ENCODE measurements at regions not wholly inside any gene's neighbourhood (a gene's known extent, or its start where the extent isn't known, plus 50 kb on each side); places are given as distances from the start of the nearest gene placed in this dataset.

DNA sequence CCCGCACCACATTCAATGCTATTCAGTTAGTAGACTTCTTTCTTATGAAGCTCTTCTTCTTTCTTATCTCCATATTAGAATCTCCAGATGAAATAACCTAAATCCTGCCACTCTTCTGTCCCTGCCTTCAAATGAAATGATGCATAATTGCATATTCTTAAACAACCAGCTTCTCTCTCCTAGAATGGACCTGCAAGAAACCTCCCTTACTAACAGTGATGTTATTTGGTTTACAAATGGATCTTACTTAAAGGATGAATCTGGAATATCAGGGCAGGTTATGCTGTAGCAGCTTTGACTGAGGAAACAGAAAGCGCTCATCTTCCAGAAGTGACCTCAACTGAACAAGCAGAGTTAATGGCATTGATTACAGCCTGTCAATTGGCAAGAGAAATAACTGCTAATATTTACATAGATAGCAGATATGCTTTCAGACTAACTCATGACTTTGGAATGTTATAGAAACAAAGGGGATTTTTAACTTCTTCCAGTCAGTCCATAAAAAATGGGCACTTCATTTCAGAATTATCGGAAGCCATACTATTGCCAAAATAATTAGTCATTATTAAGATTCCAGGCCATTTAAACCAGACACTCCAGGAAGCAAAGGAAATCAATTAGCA, 755.7 kb upstream of the HS6ST1 start:
- TF ChIP-seq, protein P1, sequence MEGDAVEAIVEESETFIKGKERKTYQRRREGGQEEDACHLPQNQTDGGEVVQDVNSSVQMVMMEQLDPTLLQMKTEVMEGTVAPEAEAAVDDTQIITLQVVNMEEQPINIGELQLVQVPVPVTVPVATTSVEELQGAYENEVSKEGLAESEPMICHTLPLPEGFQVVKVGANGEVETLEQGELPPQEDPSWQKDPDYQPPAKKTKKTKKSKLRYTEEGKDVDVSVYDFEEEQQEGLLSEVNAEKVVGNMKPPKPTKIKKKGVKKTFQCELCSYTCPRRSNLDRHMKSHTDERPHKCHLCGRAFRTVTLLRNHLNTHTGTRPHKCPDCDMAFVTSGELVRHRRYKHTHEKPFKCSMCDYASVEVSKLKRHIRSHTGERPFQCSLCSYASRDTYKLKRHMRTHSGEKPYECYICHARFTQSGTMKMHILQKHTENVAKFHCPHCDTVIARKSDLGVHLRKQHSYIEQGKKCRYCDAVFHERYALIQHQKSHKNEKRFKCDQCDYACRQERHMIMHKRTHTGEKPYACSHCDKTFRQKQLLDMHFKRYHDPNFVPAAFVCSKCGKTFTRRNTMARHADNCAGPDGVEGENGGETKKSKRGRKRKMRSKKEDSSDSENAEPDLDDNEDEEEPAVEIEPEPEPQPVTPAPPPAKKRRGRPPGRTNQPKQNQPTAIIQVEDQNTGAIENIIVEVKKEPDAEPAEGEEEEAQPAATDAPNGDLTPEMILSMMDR (IDR thresholded peaks at IDR 0.05), result no peak
- no peak for TF ChIP-seq EP300 (IDR thresholded peaks at IDR 0.05)
- TF ChIP-seq POLR2A (IDR thresholded peaks at IDR 0.05), result no peak
- WGBS, 2 donors, result 67 to 74% methylated on average over 3 of the region's 3 CpGs
- no peak overlapping the region for H3K27ac ChIP-seq

DNA sequence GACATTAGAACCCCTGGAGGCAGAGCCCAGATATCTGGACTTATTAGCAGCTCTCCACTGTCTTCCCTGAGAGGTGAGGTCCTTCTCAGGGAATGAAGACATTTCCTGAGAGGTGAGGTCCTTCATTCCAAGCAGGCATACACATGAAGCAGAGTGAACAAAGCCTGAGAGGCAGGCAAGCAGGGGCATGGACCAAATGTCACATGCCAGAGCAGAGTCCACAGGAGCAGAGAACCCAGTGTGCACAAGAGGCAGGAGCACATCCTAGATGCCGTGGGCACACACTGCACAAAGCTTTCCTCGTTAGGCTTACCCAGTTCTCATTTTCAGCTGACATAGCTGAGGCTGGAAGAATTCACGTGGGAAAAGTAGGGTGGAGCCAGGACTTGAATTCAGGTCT, 759.9 kb upstream of the HS6ST1 start:
- TF ChIP-seq EP300 (IDR thresholded peaks at IDR 0.05) (no peak), POLR2A (IDR thresholded peaks at IDR 0.05) (no peak)
- TF ChIP-seq, protein P1 (IDR thresholded peaks at IDR 0.05), result no peak
- Histone ChIP-seq H3K36me3 (no peaks in the 10 kb centered on the region), H3K27me3 (no peaks in the 10 kb centered on the region), H3K4me3 (no peak overlapping the region), H3K27ac (no peak overlapping the region), H3K4me1 (no peaks in the 10 kb centered on the region), H3K9me3 (no peaks in the 10 kb centered on the region)
- 85 to 86% methylated on average over 3 of the region's 3 CpGs for WGBS, 2 donors
- no peak for DNase-seq (ENCODE audit: low spot score in 2 of 2)

More for the DNA sequence above, 755.7 kb upstream of the HS6ST1 start:
- Histone ChIP-seq H3K9me3 (no peaks in the 10 kb centered on the region), H3K36me3 (no peaks in the 10 kb centered on the region), H3K4me1 (no peaks in the 10 kb centered on the region), H3K27me3 (no peaks in the 10 kb centered on the region), H3K4me3 (no peak overlapping the region)
- DNase-seq (ENCODE audit: low spot score in 2 of 2), result no peak

DNA sequence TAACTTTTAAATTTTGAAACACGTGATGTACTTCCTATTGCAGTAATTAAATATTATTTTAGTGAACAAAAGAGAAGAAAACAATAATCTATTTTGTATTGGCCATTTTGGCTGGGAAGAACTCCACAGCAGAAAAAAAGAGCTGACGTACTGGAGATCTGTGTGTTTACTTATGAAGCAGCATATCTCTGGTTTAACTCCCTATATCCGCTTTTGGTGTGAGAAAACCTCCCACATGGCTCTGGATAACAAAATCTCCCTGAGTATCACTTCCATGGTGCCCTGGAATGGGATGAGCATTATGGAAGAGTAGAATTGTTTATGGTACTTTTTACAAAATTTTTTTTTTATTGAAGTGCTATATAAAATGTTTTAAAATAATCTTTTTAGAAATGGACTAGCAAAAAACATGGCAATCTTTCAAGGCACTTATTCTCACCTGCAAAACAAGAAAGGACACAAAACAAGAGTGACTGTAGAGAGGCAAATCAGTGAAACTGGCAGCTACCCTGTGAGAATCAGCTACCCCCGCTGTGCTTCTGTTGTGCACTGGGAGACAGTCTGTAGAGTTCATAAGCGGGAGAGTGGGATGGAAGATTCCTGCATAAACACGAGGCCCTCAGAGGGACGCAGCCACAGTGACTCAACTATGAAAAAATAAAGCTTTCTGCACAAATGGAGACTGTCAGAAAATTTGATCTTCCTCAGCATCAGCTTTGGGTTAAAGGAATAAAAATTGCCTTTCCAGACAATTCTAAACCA, 762.2 kb upstream of the HS6ST1 start:
- DNase-seq (ENCODE audit: low spot score in 2 of 2), result no peak
- TF ChIP-seq, protein P1 (IDR thresholded peaks at IDR 0.05), result no peak
- TF ChIP-seq EP300 (IDR thresholded peaks at IDR 0.05), result no peak
- no peak for TF ChIP-seq POLR2A (IDR thresholded peaks at IDR 0.05)
- Histone ChIP-seq H3K27ac (peak overlapping the region in 1 of 4 donors; percentile 3), H3K4me3 (no peak overlapping the region), H3K27me3 (no peaks in the 10 kb centered on the region), H3K36me3 (no peaks in the 10 kb centered on the region), H3K4me1 (no peaks in the 10 kb centered on the region), H3K9me3 (no peaks in the 10 kb centered on the region)
- 21 to 28% methylated on average over 7 of the region's 7 CpGs for whole genome bisulfite sequencing, 2 donors

DNA sequence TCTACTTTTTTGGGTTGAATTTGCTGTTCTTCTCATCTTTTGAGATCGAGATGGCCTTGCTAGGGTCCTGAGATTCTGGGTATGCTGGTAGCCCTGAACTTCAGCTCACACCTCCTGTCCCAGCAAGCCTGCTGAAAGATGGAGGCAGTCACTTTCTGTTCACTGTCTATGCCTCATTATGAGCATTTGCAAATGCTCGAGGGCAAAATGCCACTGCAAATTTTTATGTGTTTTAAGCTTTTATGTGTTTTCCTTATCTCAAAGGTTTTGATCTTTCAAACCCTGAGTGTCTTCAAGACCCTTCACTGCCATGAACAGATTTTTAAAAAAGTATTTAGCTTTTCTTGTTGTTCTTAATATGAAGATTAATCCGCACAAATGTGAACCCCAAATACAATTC, 766.7 kb upstream of the HS6ST1 start:
- H3K9me3 ChIP-seq, result no peaks in the 10 kb centered on the region
- no peak overlapping the region for H3K27ac ChIP-seq
- 83 to 87% methylated on average over 3 of the region's 3 CpGs for WGBS, 2 donors
- H3K4me1 ChIP-seq, result no peaks in the 10 kb centered on the region
- H3K4me3 ChIP-seq, result no peak overlapping the region
- H3K36me3 ChIP-seq, result no peaks in the 10 kb centered on the region
- no peak for DNase-seq (ENCODE audit: low spot score in 2 of 2)
- H3K27me3 ChIP-seq, result no peaks in the 10 kb centered on the region
- TF ChIP-seq EP300 (IDR thresholded peaks at IDR 0.05), result no peak
- TF ChIP-seq, protein P1 (IDR thresholded peaks at IDR 0.05), result no peak
- TF ChIP-seq POLR2A (IDR thresholded peaks at IDR 0.05), result no peak

DNA sequence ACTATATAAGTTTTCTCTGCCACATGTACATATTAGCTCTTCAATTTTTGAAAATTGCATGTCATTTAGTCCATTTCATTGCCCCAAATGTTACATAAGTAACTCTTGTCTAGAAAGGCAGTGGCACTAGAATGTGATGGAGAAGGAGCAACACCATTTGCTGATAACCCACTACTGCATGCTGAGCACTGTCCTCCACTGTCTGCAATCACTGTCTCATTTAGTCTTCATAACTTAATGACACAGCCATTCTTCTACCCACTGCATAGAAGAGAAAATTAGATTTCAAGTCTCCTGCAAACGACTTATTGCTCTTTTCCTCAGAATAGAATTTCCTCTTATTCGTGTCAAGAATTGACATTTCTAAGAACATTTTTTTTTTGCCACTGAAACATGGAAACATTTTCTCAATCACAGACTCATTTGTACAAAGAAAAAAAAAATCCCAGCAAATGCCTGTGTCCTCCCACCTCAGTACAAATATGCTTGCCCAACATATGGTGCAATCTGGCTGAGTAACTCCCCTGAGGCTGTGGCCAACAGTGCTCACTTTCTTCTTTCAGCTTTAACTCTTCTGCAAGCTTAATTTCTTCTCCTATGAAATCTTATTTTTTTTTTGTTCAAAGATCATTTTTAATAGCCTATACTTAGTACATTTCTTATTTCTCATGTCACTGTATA, 768.6 kb upstream of the HS6ST1 start:
- WGBS, 2 donors, result 27 to 30% methylated on average over 2 of the region's 2 CpGs

More for the DNA sequence above, 768.6 kb upstream of the HS6ST1 start:
- H3K27me3 ChIP-seq, result no peaks in the 10 kb centered on the region
- peak in 1 of 2 donors; percentile 61 for DNase-seq (ENCODE audit: low spot score in 2 of 2)
- H3K9me3 ChIP-seq, result no peaks in the 10 kb centered on the region
- no peak for TF ChIP-seq POLR2A (IDR thresholded peaks at IDR 0.05)
- peak in 1 of 2 donors; percentile 70 for TF ChIP-seq EP300 (IDR thresholded peaks at IDR 0.05)
- H3K27ac ChIP-seq, result peak overlapping the region in 2 of 4 donors; percentile 31 to 34
- no peaks in the 10 kb centered on the region for H3K36me3 ChIP-seq
- H3K4me3 ChIP-seq, result no peak overlapping the region
- H3K4me1 ChIP-seq, result no peaks in the 10 kb centered on the region
